ENCODE measurements at regions not wholly inside any gene's neighbourhood (a gene's known extent, or its start where the extent isn't known, plus 50 kb on each side); places are given as distances from the start of the nearest gene placed in this dataset.

GRCh38 chr15:31788104-31788503 is 242.2 kb upstream of the CHRNA7 start:
- no peaks in the 10 kb centered on the region for H3K9me3 Mint-ChIP-seq (ENCODE audit: low read depth)
- H3K36me3 Mint-ChIP-seq (ENCODE audit: low read depth) = no peaks in the 10 kb centered on the region
- no peak for TF ChIP-seq CTCF (IDR thresholded peaks at IDR 0.05)
- no peak overlapping the region for H3K4me3 Mint-ChIP-seq (ENCODE audit: unreplicated experiment)
- no peaks in the 10 kb centered on the region for H3K4me1 Mint-ChIP-seq (ENCODE audit: low read depth)
- H3K27me3 Mint-ChIP-seq (ENCODE audit: low read depth) = peaks cover 3% of the 10 kb centered on the region
- DNase-seq (ENCODE audit: low spot score) = no peak
- no peak overlapping the region for H3K27ac Mint-ChIP-seq (ENCODE audit: unreplicated experiment)

- no peaks in the 10 kb centered on the region for H3K36me3 Mint-ChIP-seq (ENCODE audit: low read depth)
- DNase-seq (ENCODE audit: low spot score) = no peak
- H3K27ac Mint-ChIP-seq (ENCODE audit: unreplicated experiment) = no peak overlapping the region
- no peak overlapping the region for H3K4me3 Mint-ChIP-seq (ENCODE audit: unreplicated experiment)
- no peaks in the 10 kb centered on the region for H3K9me3 Mint-ChIP-seq (ENCODE audit: low read depth)
- H3K4me1 Mint-ChIP-seq (ENCODE audit: low read depth) = no peaks in the 10 kb centered on the region
- no peak for TF ChIP-seq CTCF (IDR thresholded peaks at IDR 0.05)
- H3K27me3 Mint-ChIP-seq (ENCODE audit: low read depth) = peaks cover 1% of the 10 kb centered on the region
Measured at GRCh38 chr15:31792611-31793199, 237.6 kb upstream of the CHRNA7 start.

- no peaks in the 10 kb centered on the region for H3K9me3 Mint-ChIP-seq (ENCODE audit: low read depth)
- H3K36me3 Mint-ChIP-seq (ENCODE audit: low read depth) = no peaks in the 10 kb centered on the region
- H3K27me3 Mint-ChIP-seq (ENCODE audit: low read depth) = no peaks in the 10 kb centered on the region
- no peak overlapping the region for H3K27ac Mint-ChIP-seq (ENCODE audit: unreplicated experiment)
- no peak for DNase-seq (ENCODE audit: low spot score)
- no peaks in the 10 kb centered on the region for H3K4me1 Mint-ChIP-seq (ENCODE audit: low read depth)
- no peak overlapping the region for H3K4me3 Mint-ChIP-seq (ENCODE audit: unreplicated experiment)
- no peak for TF ChIP-seq CTCF (IDR thresholded peaks at IDR 0.05)
Measured at GRCh38 chr15:31799319-31799714, 231.0 kb upstream of the CHRNA7 start.

- no peak overlapping the region for H3K27ac Mint-ChIP-seq (ENCODE audit: unreplicated experiment)
- no peaks in the 10 kb centered on the region for H3K9me3 Mint-ChIP-seq (ENCODE audit: low read depth)
- no peaks in the 10 kb centered on the region for H3K27me3 Mint-ChIP-seq (ENCODE audit: low read depth)
- DNase-seq (ENCODE audit: low spot score) = no peak
- TF ChIP-seq CTCF (IDR thresholded peaks at IDR 0.05) = no peak
- no peaks in the 10 kb centered on the region for H3K4me1 Mint-ChIP-seq (ENCODE audit: low read depth)
- H3K4me3 Mint-ChIP-seq (ENCODE audit: unreplicated experiment) = no peak overlapping the region
- H3K36me3 Mint-ChIP-seq (ENCODE audit: low read depth) = no peaks in the 10 kb centered on the region
Measured at GRCh38 chr15:31799715-31800321, 230.5 kb upstream of the CHRNA7 start.

- no peak for DNase-seq (ENCODE audit: low spot score)
Measured at GRCh38 chr15:31801152-31801551, 229.2 kb upstream of the CHRNA7 start.

More at GRCh38 chr15:31801152-31801551, 229.2 kb upstream of the CHRNA7 start:
- Mint-ChIP-seq H3K27ac (ENCODE audit: unreplicated experiment) (no peak overlapping the region), H3K9me3 (ENCODE audit: low read depth) (no peaks in the 10 kb centered on the region), H3K4me1 (ENCODE audit: low read depth) (no peaks in the 10 kb centered on the region), H3K27me3 (ENCODE audit: low read depth) (no peaks in the 10 kb centered on the region), H3K36me3 (ENCODE audit: low read depth) (no peaks in the 10 kb centered on the region), H3K4me3 (ENCODE audit: unreplicated experiment) (no peak overlapping the region)
- TF ChIP-seq CTCF (IDR thresholded peaks at IDR 0.05) = no peak
